ENCODE measurements at regions not wholly inside any gene's neighbourhood (a gene's known extent, or its start where the extent isn't known, plus 50 kb on each side); places are given as distances from the start of the nearest gene placed in this dataset.

- Mint-ChIP-seq H3K4me3 (no peak overlapping the region), H3K27me3 (ENCODE audit: low read depth) (no peaks in the 10 kb centered on the region), H3K9me3 (no peaks in the 10 kb centered on the region), H3K36me3 (ENCODE audit: low read depth) (no peaks in the 10 kb centered on the region), H3K27ac (ENCODE audit: unreplicated experiment) (no peak overlapping the region), H3K4me1 (no peaks in the 10 kb centered on the region)
- peak; percentile 13 for DNase-seq (ENCODE audit: low read depth, low spot score)
- TF ChIP-seq CTCF (conservative IDR thresholded peaks at IDR 0.05) = peak; percentile 82
Measured at GRCh38 chr14:48398675-48399282, 723.4 kb upstream of the MDGA2 start.

GRCh38 chr14:48391661-48392060 lies 716.3 kb upstream of the MDGA2 start:
- no peak for DNase-seq (ENCODE audit: low read depth, low spot score)
- Mint-ChIP-seq H3K9me3 (no peaks in the 10 kb centered on the region), H3K4me3 (no peak overlapping the region), H3K4me1 (no peaks in the 10 kb centered on the region), H3K27ac (ENCODE audit: unreplicated experiment) (no peak overlapping the region), H3K36me3 (ENCODE audit: low read depth) (no peaks in the 10 kb centered on the region), H3K27me3 (ENCODE audit: low read depth) (no peaks in the 10 kb centered on the region)
- no peak for TF ChIP-seq CTCF (conservative IDR thresholded peaks at IDR 0.05)

GRCh38 chr14:48390346-48390745 lies 714.9 kb upstream of the MDGA2 start:
- Mint-ChIP-seq H3K9me3 (no peaks in the 10 kb centered on the region), H3K27me3 (ENCODE audit: low read depth) (no peaks in the 10 kb centered on the region), H3K27ac (ENCODE audit: unreplicated experiment) (no peak overlapping the region), H3K4me3 (no peak overlapping the region), H3K36me3 (ENCODE audit: low read depth) (no peaks in the 10 kb centered on the region), H3K4me1 (no peaks in the 10 kb centered on the region)
- no peak for TF ChIP-seq CTCF (conservative IDR thresholded peaks at IDR 0.05)
- no peak for DNase-seq (ENCODE audit: low read depth, low spot score)

GRCh38 chr14:48384821-48385220 lies 709.4 kb upstream of the MDGA2 start:
- H3K9me3 Mint-ChIP-seq = no peaks in the 10 kb centered on the region
- no peaks in the 10 kb centered on the region for H3K36me3 Mint-ChIP-seq (ENCODE audit: low read depth)
- no peaks in the 10 kb centered on the region for H3K27me3 Mint-ChIP-seq (ENCODE audit: low read depth)
- no peak for TF ChIP-seq CTCF (conservative IDR thresholded peaks at IDR 0.05)
- no peak for DNase-seq (ENCODE audit: low read depth, low spot score)
- H3K27ac Mint-ChIP-seq (ENCODE audit: unreplicated experiment) = no peak overlapping the region
- no peaks in the 10 kb centered on the region for H3K4me1 Mint-ChIP-seq
- H3K4me3 Mint-ChIP-seq = no peak overlapping the region

- Mint-ChIP-seq H3K27ac (ENCODE audit: unreplicated experiment) (no peak overlapping the region), H3K27me3 (ENCODE audit: low read depth) (no peaks in the 10 kb centered on the region), H3K4me1 (no peaks in the 10 kb centered on the region), H3K9me3 (no peaks in the 10 kb centered on the region), H3K36me3 (ENCODE audit: low read depth) (no peaks in the 10 kb centered on the region), H3K4me3 (no peak overlapping the region)
- DNase-seq (ENCODE audit: low read depth, low spot score) = no peak
- no peak for TF ChIP-seq CTCF (conservative IDR thresholded peaks at IDR 0.05)
Measured at GRCh38 chr14:48382961-48383360, 707.6 kb upstream of the MDGA2 start.
